NB4 (cell line): ENCODE measurements at regions not wholly inside any gene's neighbourhood (a gene's known extent, or its start where the extent isn't known, plus 50 kb on each side); places are given as distances from the start of the nearest gene placed in this dataset.

Experiments
- DNase-seq: peaks from one replicate; pipeline ENCODE4 v3.0.0; 2010; ENCODE audit warnings: low read depth
- H3K4me3 ChIP-seq: one replicate; pipeline ENCODE4 v1.5.1; 2011; ENCODE audit warnings: mild to moderate bottlenecking, low read depth, low read length, moderate library complexity
- MYC ChIP-seq: IDR thresholded peaks from 2 replicates; pipeline ENCODE4 v1.6.1; 2011; ENCODE audit warnings: low read depth, low read length
- POLR2A ChIP-seq: IDR thresholded peaks from 2 replicates; pipeline ENCODE4 v1.6.1; 2011; ENCODE audit warnings: mild to moderate bottlenecking; ENCODE audit not compliant: insufficient read length; ENCODE audit errors: extremely low read depth
- TF ChIP-seq, protein P1 (sequence below): IDR thresholded peaks from one replicate; pipeline ENCODE4 v1.5.1; 2012; ENCODE audit warnings: low read depth, low read length
- TF ChIP-seq, protein P2 (sequence below): IDR thresholded peaks from 2 replicates; pipeline ENCODE4 v1.6.1; 2011; ENCODE audit warnings: low read depth, low read length

DNA sequence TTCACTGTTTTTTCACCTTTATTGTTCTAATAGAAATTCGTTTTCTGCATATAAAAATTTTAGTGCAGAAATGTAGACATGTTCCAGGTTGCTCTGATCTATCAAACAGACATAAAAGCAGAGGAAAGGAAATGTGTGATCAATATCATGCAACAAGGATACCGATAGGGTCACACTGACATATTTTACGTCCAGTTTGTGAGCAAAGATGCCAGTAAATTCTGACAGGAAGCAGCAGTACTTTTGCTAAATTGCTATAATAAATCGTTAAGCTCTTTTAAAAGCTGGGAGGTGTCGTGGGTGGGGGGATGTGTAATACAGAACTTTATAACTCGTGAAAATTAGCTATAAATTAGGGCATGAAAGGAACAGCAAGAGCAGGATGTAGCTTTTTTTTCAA lies 955.2 kb downstream of the BRINP3 start:
- H3K4me3 ChIP-seq = no peak overlapping the region
- DNase-seq = no peak
- TF ChIP-seq, protein P1, sequence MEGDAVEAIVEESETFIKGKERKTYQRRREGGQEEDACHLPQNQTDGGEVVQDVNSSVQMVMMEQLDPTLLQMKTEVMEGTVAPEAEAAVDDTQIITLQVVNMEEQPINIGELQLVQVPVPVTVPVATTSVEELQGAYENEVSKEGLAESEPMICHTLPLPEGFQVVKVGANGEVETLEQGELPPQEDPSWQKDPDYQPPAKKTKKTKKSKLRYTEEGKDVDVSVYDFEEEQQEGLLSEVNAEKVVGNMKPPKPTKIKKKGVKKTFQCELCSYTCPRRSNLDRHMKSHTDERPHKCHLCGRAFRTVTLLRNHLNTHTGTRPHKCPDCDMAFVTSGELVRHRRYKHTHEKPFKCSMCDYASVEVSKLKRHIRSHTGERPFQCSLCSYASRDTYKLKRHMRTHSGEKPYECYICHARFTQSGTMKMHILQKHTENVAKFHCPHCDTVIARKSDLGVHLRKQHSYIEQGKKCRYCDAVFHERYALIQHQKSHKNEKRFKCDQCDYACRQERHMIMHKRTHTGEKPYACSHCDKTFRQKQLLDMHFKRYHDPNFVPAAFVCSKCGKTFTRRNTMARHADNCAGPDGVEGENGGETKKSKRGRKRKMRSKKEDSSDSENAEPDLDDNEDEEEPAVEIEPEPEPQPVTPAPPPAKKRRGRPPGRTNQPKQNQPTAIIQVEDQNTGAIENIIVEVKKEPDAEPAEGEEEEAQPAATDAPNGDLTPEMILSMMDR = no peak
- TF ChIP-seq, protein P2, sequence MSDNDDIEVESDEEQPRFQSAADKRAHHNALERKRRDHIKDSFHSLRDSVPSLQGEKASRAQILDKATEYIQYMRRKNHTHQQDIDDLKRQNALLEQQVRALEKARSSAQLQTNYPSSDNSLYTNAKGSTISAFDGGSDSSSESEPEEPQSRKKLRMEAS = no peak
- TF ChIP-seq POLR2A (no peak), MYC (no peak)

DNA sequence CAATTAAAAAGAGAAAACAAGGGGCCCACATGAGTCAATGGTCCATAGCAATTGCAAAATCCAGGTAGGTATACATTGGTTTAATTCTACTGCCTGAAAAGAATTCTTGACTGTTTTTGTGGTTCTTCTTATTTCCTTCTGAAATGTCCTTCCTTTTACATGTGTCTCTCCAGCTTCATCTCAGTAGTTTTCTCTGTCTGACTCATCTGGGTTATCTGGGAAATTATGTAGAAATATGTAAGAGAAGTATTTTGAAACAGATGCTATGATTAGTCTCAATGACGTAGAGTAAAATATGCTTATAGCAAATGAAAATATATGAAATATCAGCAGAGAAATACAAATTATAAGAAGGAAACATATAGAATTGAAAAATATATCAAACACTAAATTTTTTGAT lies 953.2 kb downstream of the BRINP3 start:
- DNase-seq = no peak
- TF ChIP-seq MYC (no peak), POLR2A (no peak)
- no peak overlapping the region for H3K4me3 ChIP-seq

DNA sequence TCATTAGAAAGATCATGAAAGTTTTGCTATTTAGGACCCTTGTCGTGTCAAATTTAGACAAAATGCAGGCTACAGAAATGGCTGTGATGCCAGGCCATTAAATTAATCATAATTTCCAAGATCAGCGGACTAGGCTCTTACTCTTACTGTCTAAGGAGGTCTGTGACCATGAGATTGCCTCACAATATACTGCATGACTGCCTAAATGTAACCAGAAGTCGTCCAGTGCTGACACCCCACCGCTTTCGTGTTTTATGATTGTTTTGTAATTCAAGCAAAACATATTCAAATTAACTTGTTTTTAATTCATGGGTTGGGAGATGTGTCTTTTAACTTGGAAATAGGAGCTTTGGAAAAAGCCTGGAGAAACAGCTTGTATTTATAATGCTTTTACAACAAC lies 947.5 kb downstream of the BRINP3 start:
- TF ChIP-seq, protein P2 = no peak
- TF ChIP-seq, protein P1 = no peak
- no peak for TF ChIP-seq POLR2A
- TF ChIP-seq MYC = no peak
- no peak for DNase-seq

DNA sequence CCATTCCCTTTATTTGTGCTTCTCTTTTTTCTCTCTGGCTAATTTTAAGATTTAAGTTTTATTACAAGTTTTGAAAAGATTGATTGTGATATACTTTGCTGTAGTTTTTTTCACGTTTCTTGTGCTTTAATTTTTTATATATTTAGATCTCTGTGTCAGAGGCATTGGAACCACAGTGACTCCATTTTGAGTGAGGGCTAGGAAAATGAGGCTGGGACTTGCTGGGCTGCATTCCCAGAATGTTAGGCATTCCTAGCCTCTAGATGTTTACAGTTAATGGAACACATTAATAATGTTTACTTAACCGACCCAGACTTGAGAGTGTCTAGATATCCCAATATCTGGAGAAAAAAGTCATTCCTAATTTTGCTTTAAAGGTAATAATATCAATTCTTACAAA lies 939.4 kb downstream of the BRINP3 start:
- H3K4me3 ChIP-seq = no peak overlapping the region
- no peak for DNase-seq
- TF ChIP-seq POLR2A (no peak), MYC (no peak)
- TF ChIP-seq, protein P2 = no peak
- TF ChIP-seq, protein P1 = no peak

More for the DNA sequence above, 947.5 kb downstream of the BRINP3 start:
- H3K4me3 ChIP-seq = no peak overlapping the region

DNA sequence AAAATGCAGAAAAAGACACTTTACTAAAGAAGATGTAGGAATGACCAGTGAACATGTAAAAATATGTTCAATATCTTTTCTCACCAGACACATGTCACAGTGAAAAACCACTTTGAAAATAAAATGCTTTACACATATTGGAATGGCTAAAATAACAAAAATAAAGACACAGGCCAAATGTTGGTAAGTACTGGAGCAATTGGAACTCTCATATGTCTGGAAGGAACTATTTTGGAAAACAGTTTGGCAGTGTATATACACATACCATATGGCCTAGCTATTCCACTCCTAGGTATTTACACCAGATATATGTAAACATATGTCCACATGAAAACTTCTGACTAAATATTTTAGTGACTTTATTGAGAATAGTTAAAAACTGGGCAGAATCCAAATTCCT lies 927.2 kb downstream of the BRINP3 start:
- TF ChIP-seq, protein P2 = no peak
- TF ChIP-seq, protein P1 = no peak
- no peak for TF ChIP-seq MYC
- TF ChIP-seq POLR2A = no peak
- DNase-seq = no peak
- H3K4me3 ChIP-seq = no peak overlapping the region

DNA sequence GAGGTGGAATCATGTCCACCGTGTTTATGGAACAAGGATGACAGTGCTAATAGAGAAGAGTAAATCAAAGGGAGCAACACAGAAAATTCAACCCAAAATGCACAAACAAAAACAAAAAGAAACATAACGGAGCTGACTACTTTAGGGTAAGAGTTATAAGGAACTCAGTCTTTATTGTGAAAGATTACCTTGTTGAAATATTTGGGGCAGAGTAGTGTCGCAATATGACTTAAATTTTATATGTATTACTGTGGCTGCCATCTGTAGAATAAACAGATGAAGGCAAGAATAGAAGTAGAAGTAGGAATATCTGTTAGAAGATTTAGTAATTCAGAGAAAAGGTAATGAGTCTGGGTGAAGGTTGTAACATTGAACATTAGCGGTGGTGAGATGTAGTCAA lies 913.9 kb downstream of the BRINP3 start:
- TF ChIP-seq POLR2A (no peak), MYC (no peak)
- TF ChIP-seq, protein P1 = no peak
- TF ChIP-seq, protein P2 = no peak
- no peak for DNase-seq
- no peak overlapping the region for H3K4me3 ChIP-seq
